K562 (cell line): ENCODE measurements at regions not wholly inside any gene's neighbourhood (a gene's known extent, or its start where the extent isn't known, plus 50 kb on each side); places are given as distances from the start of the nearest gene placed in this dataset.

Experiments
- CEBPG ChIP-seq, 3 experiments: fragments of 200-800 bp in 1 of 3; sonication (Bioruptor generic) in 1 of 3; sonication (generic) in 1 of 3; formaldehyde crosslinking in 1 of 3; IDR thresholded peaks in 2 of 3; conservative IDR thresholded peaks in 1 of 3; 2 replicates each; pipeline versions ENCODE4 v1.6.1 to v1.8.0; 2016 to 2022; ENCODE audit warnings: missing compliant biosample characterization in 2 of 3, missing genetic modification characterization in 2 of 3, mild to moderate bottlenecking in 1 of 3, missing genetic modification reagents in 1 of 3
- DPF2 ChIP-seq: fragments of 450-650 bp; IDR thresholded peaks from 2 replicates; pipeline ENCODE4 v1.6.1; 2016
- ETS2 ChIP-seq: IDR thresholded peaks from 2 replicates; pipeline ENCODE4 v1.6.1; 2016; ENCODE audit warnings: borderline replicate concordance, missing genetic modification characterization, mild to moderate bottlenecking, moderate library complexity, missing compliant biosample characterization; ENCODE audit not compliant: poor library complexity, severe bottlenecking
- FUS ChIP-seq: fragments of 200-400 bp; formaldehyde crosslinking; optimal IDR thresholded peaks from 2 replicates; pipeline ENCODE3; 2017; ENCODE audit warnings: low read depth, low read length
- KLF13 ChIP-seq: fragments of 450-650 bp; IDR thresholded peaks from 2 replicates; pipeline ENCODE4 v1.6.1; 2016; ENCODE audit warnings: missing genetic modification characterization, low read depth, mild to moderate bottlenecking, missing compliant biosample characterization, moderate library complexity, borderline replicate concordance
- NFIX ChIP-seq: fragments of 250-450 bp; sonication (Bioruptor Pico); IDR thresholded peaks from 2 replicates; pipeline ENCODE4 v1.4.0; 2020; ENCODE audit warnings: low read depth, mild to moderate bottlenecking, moderate library complexity
- NR2F6 ChIP-seq: fragments of 450-650 bp; formaldehyde crosslinking; IDR thresholded peaks from 2 replicates; pipeline ENCODE4 v1.4.0; 2020; ENCODE audit warnings: mild to moderate bottlenecking
- PCBP2 ChIP-seq: fragments of 200-400 bp; formaldehyde crosslinking; IDR thresholded peaks from 2 replicates; pipeline ENCODE4 v1.6.1; 2018; ENCODE audit warnings: low read length, low read depth, mild to moderate bottlenecking, moderate library complexity; ENCODE audit not compliant: poor library complexity, severe bottlenecking
- POLR2G ChIP-seq: fragments of 200-400 bp; formaldehyde crosslinking; IDR thresholded peaks from 2 replicates; pipeline ENCODE4 v1.6.1; 2017; ENCODE audit warnings: low read depth, mild to moderate bottlenecking, antibody characterized with exemption, low read length, moderate library complexity
- POLR3A ChIP-seq: IDR thresholded peaks from 2 replicates; pipeline ENCODE4 v1.6.1; 2011; ENCODE audit warnings: borderline replicate concordance, mild to moderate bottlenecking, moderate library complexity; ENCODE audit not compliant: insufficient read length, insufficient read depth; ENCODE audit errors: extremely low read depth
- PRPF4 ChIP-seq: fragments of 200-400 bp; formaldehyde crosslinking; IDR thresholded peaks from one replicate; pipeline ENCODE4 v1.6.1; 2017; ENCODE audit warnings: low read length, low read depth, mild to moderate bottlenecking; ENCODE audit not compliant: insufficient read depth, poor library complexity, severe bottlenecking
- RAD51 ChIP-seq: fragments of 450-650 bp; IDR thresholded peaks from 2 replicates; pipeline ENCODE4 v1.7.1; 2016; ENCODE audit warnings: low read depth, mild to moderate bottlenecking, borderline replicate concordance
- SIN3A ChIP-seq, 2 experiments: fragments of 150-350 bp in 1 of 2; IDR thresholded peaks; 2 replicates each; pipeline ENCODE4 v1.6.1; 2011 to 2016; ENCODE audit warnings: borderline replicate concordance in 2 of 2, low read depth in 2 of 2, low read length in 2 of 2, mild to moderate bottlenecking in 2 of 2, moderate library complexity in 2 of 2; ENCODE audit not compliant: control insufficient read depth in 1 of 2
- ZNF134 ChIP-seq: fragments of 250-450 bp; sonication (Bioruptor Pico); conservative IDR thresholded peaks from 2 replicates; pipeline ENCODE4 v1.4.0; 2020
- ZNF76 ChIP-seq: fragments of 250-450 bp; sonication (Bioruptor Pico); IDR thresholded peaks from 2 replicates; pipeline ENCODE4 v1.4.0; 2020; ENCODE audit warnings: mild to moderate bottlenecking, moderate library complexity, borderline replicate concordance
- TF ChIP-seq, protein P1 (sequence below): fragments of 250-450 bp; sonication (Bioruptor Pico); IDR thresholded peaks from 2 replicates; pipeline ENCODE4 v1.4.0; 2020
- TF ChIP-seq, protein P2 (sequence below): fragments of 450-650 bp; IDR thresholded peaks from 2 replicates; pipeline ENCODE4 v1.6.1; 2017; ENCODE audit warnings: antibody characterized with exemption, mild to moderate bottlenecking

DNA sequence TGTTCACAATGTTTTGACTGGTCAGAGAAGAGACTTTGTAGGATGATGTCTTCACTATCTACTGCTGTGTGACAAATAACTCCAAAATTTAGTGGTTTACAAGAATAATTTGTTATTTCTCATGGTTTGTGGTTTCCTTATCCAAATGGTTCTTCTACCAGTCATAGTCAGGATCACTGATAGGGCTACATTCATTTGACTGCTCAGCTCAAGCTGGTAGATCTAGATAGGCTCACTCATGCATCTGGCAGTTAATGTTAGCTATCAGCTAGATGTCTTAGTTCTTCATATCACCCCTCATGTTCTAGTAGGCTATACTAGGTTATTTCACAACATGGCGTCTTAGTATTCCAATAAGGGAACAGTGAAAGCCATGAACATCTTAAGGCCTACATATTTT is 131.0 kb downstream of the ID4 start (continued):
- TF ChIP-seq, protein P1, sequence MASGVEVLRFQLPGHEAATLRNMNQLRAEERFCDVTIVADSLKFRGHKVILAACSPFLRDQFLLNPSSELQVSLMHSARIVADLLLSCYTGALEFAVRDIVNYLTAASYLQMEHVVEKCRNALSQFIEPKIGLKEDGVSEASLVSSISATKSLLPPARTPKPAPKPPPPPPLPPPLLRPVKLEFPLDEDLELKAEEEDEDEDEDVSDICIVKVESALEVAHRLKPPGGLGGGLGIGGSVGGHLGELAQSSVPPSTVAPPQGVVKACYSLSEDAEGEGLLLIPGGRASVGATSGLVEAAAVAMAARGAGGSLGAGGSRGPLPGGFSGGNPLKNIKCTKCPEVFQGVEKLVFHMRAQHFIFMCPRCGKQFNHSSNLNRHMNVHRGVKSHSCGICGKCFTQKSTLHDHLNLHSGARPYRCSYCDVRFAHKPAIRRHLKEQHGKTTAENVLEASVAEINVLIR, result peak; percentile 28; the same call in 1 of the 2 replicates
- TF ChIP-seq PRPF4, result no peak
- no peak for TF ChIP-seq ETS2 (tag)
- no peak for TF ChIP-seq POLR2G
- no peak for TF ChIP-seq RAD51
- no peak for TF ChIP-seq NFIX
- peak; percentile 54; the same call in 1 of the 2 replicates for TF ChIP-seq DPF2
- TF ChIP-seq, protein P2, sequence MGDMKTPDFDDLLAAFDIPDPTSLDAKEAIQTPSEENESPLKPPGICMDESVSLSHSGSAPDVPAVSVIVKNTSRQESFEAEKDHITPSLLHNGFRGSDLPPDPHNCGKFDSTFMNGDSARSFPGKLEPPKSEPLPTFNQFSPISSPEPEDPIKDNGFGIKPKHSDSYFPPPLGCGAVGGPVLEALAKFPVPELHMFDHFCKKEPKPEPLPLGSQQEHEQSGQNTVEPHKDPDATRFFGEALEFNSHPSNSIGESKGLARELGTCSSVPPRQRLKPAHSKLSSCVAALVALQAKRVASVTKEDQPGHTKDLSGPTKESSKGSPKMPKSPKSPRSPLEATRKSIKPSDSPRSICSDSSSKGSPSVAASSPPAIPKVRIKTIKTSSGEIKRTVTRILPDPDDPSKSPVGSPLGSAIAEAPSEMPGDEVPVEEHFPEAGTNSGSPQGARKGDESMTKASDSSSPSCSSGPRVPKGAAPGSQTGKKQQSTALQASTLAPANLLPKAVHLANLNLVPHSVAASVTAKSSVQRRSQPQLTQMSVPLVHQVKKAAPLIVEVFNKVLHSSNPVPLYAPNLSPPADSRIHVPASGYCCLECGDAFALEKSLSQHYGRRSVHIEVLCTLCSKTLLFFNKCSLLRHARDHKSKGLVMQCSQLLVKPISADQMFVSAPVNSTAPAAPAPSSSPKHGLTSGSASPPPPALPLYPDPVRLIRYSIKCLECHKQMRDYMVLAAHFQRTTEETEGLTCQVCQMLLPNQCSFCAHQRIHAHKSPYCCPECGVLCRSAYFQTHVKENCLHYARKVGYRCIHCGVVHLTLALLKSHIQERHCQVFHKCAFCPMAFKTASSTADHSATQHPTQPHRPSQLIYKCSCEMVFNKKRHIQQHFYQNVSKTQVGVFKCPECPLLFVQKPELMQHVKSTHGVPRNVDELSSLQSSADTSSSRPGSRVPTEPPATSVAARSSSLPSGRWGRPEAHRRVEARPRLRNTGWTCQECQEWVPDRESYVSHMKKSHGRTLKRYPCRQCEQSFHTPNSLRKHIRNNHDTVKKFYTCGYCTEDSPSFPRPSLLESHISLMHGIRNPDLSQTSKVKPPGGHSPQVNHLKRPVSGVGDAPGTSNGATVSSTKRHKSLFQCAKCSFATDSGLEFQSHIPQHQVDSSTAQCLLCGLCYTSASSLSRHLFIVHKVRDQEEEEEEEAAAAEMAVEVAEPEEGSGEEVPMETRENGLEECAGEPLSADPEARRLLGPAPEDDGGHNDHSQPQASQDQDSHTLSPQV, result no peak
- no peak for TF ChIP-seq SIN3A (IDR thresholded peaks at IDR 0.05; ENCODE audit: borderline replicate concordance in 2 of 2, control insufficient read depth in 1 of 2, low read depth in 2 of 2, low read length in 2 of 2)
- TF ChIP-seq CEBPG (CRISPR knock-in tag; IDR thresholded peaks at IDR 0.05), result no peak
- no peak for TF ChIP-seq CEBPG (tag; conservative IDR thresholded peaks at IDR 0.05 in 1 of 2, IDR thresholded peaks at IDR 0.05 in 1 of 2)
- TF ChIP-seq ZNF76 (CRISPR knock-in tag), result no peak
- TF ChIP-seq ZNF134 (CRISPR knock-in tag), result no peak
- TF ChIP-seq NR2F6 (CRISPR knock-in tag), result no peak
- no peak for TF ChIP-seq POLR3A
- TF ChIP-seq FUS, result no peak
- TF ChIP-seq KLF13 (tag), result no peak
- no peak for TF ChIP-seq PCBP2
